GM06990 (cell line): ENCODE measurements at regions not wholly inside any gene's neighbourhood (a gene's known extent, or its start where the extent isn't known, plus 50 kb on each side); places are given as distances from the start of the nearest gene placed in this dataset.
A peak's percentile ranks its signal among the peaks of the same experiment; 100 is the strongest.

Experiments
- DNase-seq: peaks from one replicate; pipeline ENCODE4 v3.0.0-alpha.2; 2011; ENCODE audit not compliant: insufficient read length; ENCODE audit errors: extremely low read depth
- H3K27me3 ChIP-seq: replicated peaks from 2 replicates; pipeline ENCODE4 v1.6.0; 2011; ENCODE audit warnings: low read length; ENCODE audit not compliant: control insufficient read depth, insufficient read depth
- H3K36me3 ChIP-seq: 2 replicates; pipeline ENCODE4 v1.5.1; 2011; ENCODE audit warnings: low read length; ENCODE audit not compliant: control insufficient read depth, insufficient read depth
- H3K4me3 ChIP-seq: replicated peaks from 2 replicates; pipeline ENCODE4 v1.5.1; 2011; ENCODE audit warnings: low read depth, mild to moderate bottlenecking, control low read depth, low read length
- CTCF ChIP-seq: IDR thresholded peaks from 2 replicates; pipeline ENCODE4 v1.5.1; 2011; ENCODE audit warnings: low read length, control low read depth, mild to moderate bottlenecking, inconsistent platforms; ENCODE audit not compliant: insufficient read depth, poor library complexity, severe bottlenecking

GRCh38 chr16:79876332-79876730 lies 275.8 kb upstream of the MAF start:
- DNase-seq = peak; percentile 37
- H3K4me3 ChIP-seq = no peak overlapping the region
- no peak for TF ChIP-seq CTCF

GRCh38 chr16:79874391-79874790 lies 273.9 kb upstream of the MAF start:
- Histone ChIP-seq H3K4me3 (no peak overlapping the region), H3K27me3 (no peaks in the 10 kb centered on the region), H3K36me3 (no peaks in the 10 kb centered on the region)
- TF ChIP-seq CTCF = no peak
- peak; percentile 20 for DNase-seq

More at GRCh38 chr16:79876332-79876730, 275.8 kb upstream of the MAF start:
- no peaks in the 10 kb centered on the region for H3K27me3 ChIP-seq
- H3K36me3 ChIP-seq = no peaks in the 10 kb centered on the region

GRCh38 chr16:79873825-79874224 lies 273.3 kb upstream of the MAF start:
- TF ChIP-seq CTCF = no peak
- DNase-seq = no peak
- H3K36me3 ChIP-seq = no peaks in the 10 kb centered on the region
- H3K4me3 ChIP-seq = no peak overlapping the region
- no peaks in the 10 kb centered on the region for H3K27me3 ChIP-seq

- DNase-seq = no peak
- H3K4me3 ChIP-seq = no peak overlapping the region
- H3K27me3 ChIP-seq = no peaks in the 10 kb centered on the region
Measured at GRCh38 chr16:79871906-79872305, 271.4 kb upstream of the MAF start.

GRCh38 chr16:79870016-79870886 lies 269.7 kb upstream of the MAF start:
- TF ChIP-seq CTCF = no peak
- Histone ChIP-seq H3K4me3 (no peak overlapping the region), H3K36me3 (no peaks in the 10 kb centered on the region), H3K27me3 (no peaks in the 10 kb centered on the region)
- DNase-seq = no peak

More at GRCh38 chr16:79871906-79872305, 271.4 kb upstream of the MAF start:
- H3K36me3 ChIP-seq = no peaks in the 10 kb centered on the region
- TF ChIP-seq CTCF = no peak
